Fibroblast of mammary gland (primary cell): ENCODE measurements at regions not wholly inside any gene's neighbourhood (a gene's known extent, or its start where the extent isn't known, plus 50 kb on each side); places are given as distances from the start of the nearest gene placed in this dataset.

Source experiments
- DNase-seq: peaks from one replicate; pipeline ENCODE4 v3.0.0-alpha.2; 2010; ENCODE audit warnings: low read depth
- H3K4me3 ChIP-seq: 2 replicates; pipeline ENCODE4 v1.5.1; 2011; ENCODE audit warnings: low read depth, mild to moderate bottlenecking, low read length, moderate library complexity; ENCODE audit not compliant: control insufficient read depth
- TF ChIP-seq, protein P1 (sequence below): conservative IDR thresholded peaks from 2 replicates; pipeline ENCODE4 v1.5.1; 2011; ENCODE audit warnings: low read depth, low read length, inconsistent platforms; ENCODE audit not compliant: control insufficient read depth, insufficient read depth

DNA sequence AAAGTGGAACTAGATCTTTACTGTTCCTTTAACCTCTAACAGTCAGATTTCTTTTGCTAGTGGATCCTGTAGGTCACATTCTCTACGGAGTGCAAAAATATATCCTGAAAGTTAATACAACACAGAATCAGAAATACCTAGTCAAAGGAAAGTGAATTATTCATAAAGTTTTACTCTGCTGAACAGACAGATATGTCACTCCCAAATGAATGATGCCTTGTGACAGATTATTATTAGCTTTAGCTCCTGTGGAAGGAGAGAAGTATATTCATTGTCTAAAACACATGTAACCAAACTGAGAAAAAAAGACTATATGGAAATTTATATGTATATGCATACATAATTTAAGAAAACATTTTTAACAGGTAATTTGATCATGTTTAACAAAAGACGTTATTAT is 1497.2 kb upstream of the RAG2 start:
- no peak overlapping the region for H3K4me3 ChIP-seq
- no peak for DNase-seq
- TF ChIP-seq, protein P1, sequence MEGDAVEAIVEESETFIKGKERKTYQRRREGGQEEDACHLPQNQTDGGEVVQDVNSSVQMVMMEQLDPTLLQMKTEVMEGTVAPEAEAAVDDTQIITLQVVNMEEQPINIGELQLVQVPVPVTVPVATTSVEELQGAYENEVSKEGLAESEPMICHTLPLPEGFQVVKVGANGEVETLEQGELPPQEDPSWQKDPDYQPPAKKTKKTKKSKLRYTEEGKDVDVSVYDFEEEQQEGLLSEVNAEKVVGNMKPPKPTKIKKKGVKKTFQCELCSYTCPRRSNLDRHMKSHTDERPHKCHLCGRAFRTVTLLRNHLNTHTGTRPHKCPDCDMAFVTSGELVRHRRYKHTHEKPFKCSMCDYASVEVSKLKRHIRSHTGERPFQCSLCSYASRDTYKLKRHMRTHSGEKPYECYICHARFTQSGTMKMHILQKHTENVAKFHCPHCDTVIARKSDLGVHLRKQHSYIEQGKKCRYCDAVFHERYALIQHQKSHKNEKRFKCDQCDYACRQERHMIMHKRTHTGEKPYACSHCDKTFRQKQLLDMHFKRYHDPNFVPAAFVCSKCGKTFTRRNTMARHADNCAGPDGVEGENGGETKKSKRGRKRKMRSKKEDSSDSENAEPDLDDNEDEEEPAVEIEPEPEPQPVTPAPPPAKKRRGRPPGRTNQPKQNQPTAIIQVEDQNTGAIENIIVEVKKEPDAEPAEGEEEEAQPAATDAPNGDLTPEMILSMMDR = no peak

DNA sequence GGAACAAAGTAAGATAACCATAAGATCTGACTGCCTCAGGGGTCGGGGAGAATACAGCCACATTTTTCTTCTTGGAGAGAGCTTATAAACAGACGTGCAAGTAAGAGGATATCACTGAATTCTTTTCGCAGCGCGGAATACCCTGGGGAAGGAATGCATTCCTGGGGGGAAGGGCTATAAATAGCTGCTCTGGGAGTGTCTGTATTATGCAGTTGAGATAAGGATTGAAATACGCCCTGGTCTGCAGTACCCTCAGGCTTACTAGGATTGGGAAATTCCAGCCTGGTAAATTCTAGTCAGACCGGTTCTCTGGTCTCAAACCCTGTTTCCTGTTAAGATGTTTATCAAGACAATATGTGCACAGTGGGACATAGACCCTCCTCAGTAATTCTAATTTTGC is 1491.7 kb upstream of the RAG2 start:
- H3K4me3 ChIP-seq = no peak overlapping the region
- TF ChIP-seq, protein P1 = no peak
- DNase-seq = no peak

DNA sequence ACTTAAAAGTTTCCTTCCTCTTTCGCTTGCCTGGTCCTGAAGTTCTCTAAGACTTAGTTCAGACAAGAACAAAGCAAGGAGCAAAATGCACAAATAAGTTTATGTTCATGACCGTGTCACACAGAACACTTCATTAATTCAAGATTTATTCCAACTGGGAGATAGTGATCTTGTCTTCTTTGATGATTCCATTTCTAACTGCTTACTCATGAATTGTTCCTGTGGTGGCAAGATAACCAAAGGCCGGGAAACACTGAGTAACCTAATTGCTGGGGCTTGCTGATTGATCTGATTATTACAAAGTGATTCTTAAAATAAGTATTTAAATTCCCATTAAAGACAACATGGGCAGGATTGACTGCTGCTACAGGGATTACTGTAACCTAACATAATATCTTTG is 1462.9 kb upstream of the RAG2 start:
- TF ChIP-seq, protein P1 = no peak

DNA sequence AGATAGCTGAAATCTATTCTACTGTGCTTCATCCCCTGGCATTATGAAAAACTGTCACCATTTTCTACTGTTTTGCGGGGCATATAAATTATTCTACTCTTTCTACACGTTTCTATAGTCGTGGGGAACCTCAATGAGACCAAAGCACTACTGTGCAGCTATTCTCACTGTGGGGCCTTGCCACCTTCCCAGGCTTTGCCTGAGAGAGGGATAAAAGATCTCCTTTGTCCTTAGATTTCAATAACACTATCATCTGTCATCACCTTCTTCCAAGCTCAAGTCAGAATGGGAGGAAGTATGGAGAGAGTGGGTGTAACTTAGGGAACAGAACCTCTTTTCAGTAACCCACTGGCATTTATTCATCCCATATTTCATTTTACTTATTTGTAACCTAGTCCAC is 1462.1 kb upstream of the RAG2 start:
- DNase-seq = no peak
- TF ChIP-seq, protein P1 = no peak
- H3K4me3 ChIP-seq = no peak overlapping the region

More for the DNA sequence above, 1462.9 kb upstream of the RAG2 start:
- DNase-seq = no peak
- H3K4me3 ChIP-seq = no peak overlapping the region

DNA sequence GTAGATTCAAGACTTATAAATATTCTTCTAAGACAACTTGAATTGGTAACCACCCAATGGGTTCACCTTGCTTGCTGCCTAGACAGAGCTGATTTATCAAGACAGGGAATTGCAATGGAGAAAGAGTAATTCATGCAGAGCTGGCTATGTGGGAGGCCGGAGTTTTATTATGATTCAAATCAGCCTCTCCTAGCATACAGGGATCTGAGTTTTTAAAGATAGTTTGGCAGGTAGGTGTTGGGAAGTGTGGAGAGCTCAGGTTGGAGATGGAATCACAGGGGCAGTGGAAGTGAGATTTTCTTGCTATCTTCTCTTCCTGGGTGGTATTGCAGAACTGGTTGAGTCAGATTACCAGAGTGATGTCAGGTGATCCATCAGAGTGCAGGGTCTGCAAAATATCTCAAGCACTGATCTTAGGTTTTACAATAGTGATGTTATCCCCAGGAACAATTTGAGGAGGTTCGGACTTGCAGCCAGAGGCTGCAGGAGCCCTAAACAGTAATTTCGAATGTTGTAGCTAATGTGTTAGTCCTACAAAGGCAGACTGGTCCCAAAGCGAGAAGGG is 1448.6 kb upstream of the RAG2 start:
- TF ChIP-seq, protein P1 = no peak
- DNase-seq = no peak

DNA sequence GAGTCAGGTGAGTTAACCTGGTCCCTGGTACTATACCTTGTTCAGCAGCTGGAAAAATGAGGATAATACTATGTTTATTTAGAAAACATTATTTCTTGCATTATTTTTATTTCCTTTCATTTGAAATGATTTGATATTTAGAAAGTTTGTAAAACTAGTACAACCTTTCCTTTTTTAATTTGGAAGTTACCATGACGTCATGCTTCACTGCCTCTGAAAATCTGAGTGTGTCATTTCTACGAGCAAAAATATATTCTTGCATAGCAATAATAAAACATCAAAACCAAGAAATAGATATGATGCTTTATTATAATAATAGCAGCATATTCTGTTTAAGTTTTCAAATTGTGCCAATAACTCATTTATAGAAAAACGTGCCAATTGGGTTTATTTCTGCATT is 1445.0 kb upstream of the RAG2 start:
- DNase-seq = no peak
- TF ChIP-seq, protein P1 = no peak

More for the DNA sequence above, 1448.6 kb upstream of the RAG2 start:
- H3K4me3 ChIP-seq = no peak overlapping the region

DNA sequence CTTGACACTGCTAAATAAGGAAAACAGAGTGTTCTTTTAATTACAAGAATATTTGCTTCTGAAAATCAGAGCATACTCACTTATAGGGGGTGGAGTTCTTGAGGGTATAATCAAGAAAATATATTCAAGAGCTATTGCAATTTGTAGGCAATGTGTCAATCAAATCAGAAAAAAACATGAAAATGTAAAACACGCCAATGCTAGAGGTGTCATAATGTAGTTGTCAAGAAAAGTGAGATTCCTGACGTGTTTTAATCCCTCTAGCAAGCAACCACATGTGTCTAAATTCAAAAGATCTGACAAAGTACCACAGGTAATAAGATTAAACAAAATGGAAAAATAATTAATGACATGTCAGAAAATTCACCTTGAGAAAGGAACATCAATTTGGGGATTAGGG is 1440.7 kb upstream of the RAG2 start:
- no peak overlapping the region for H3K4me3 ChIP-seq
- DNase-seq = no peak
- TF ChIP-seq, protein P1 = no peak

More for the DNA sequence above, 1445.0 kb upstream of the RAG2 start:
- H3K4me3 ChIP-seq = no peak overlapping the region
